ENCODE measurements at regions not wholly inside any gene's neighbourhood (a gene's known extent, or its start where the extent isn't known, plus 50 kb on each side); places are given as distances from the start of the nearest gene placed in this dataset.

- no peak for TF ChIP-seq CTCF (IDR thresholded peaks at IDR 0.05)
- TF ChIP-seq POLR2AphosphoS5 (IDR thresholded peaks at IDR 0.05), result no peak
These were observed 186.8 kb downstream of the SATB1 start for GRCh38 chr3:18238332-18238731.
